Liver (tissue), 8 donors: ENCODE measurements at regions not wholly inside any gene's neighbourhood (a gene's known extent, or its start where the extent isn't known, plus 50 kb on each side); places are given as distances from the start of the nearest gene placed in this dataset.
"Not testable (repeated sequence)": the region's sequence is repeated elsewhere in the genome, so short reads cannot be mapped to it uniquely, and the experiment has no call there.

Experiments used
- DNase-seq: peaks from one replicate; pipeline ENCODE4 v3.0.0-alpha.2; 2017; ENCODE audit warnings: low spot score
- H3K27ac ChIP-seq, 2 donors: one replicate each; pipeline ENCODE4 v1.7.0; 2013; ENCODE audit warnings: inconsistent platforms in 2 of 2, low read length in 2 of 2, control low read depth in 1 of 2, low read depth in 1 of 2, mild to moderate bottlenecking in 1 of 2
- H3K27me3 ChIP-seq, 4 donors: one replicate each; pipeline versions ENCODE4 v1.6.1 to v1.7.0; 2013; ENCODE audit warnings: low read length in 3 of 4, inconsistent platforms in 1 of 4, mild to moderate bottlenecking in 1 of 4, moderate library complexity in 1 of 4; ENCODE audit not compliant: control insufficient read depth in 4 of 4, insufficient read depth in 4 of 4
- H3K36me3 ChIP-seq, 4 donors: one replicate each; pipeline versions ENCODE4 v1.6.1 to v1.7.0; 2013; ENCODE audit warnings: low read length in 3 of 4, mild to moderate bottlenecking in 3 of 4, low read depth in 1 of 4, moderate library complexity in 1 of 4; ENCODE audit not compliant: control insufficient read depth in 4 of 4, insufficient read depth in 3 of 4
- H3K4me1 ChIP-seq, 4 donors: one replicate each; pipeline versions ENCODE4 v1.6.1 to v1.7.0; 2013; ENCODE audit warnings: low read length in 3 of 4, mild to moderate bottlenecking in 3 of 4, moderate library complexity in 1 of 4; ENCODE audit not compliant: control insufficient read depth in 4 of 4, insufficient read depth in 4 of 4
- H3K4me3 ChIP-seq, 3 donors: one replicate each; pipeline versions ENCODE4 v1.6.1 to v1.7.0; 2013; ENCODE audit warnings: low read length in 3 of 3, control low read depth in 1 of 3, low read depth in 1 of 3, mild to moderate bottlenecking in 1 of 3
- H3K9ac ChIP-seq, 2 donors: one replicate each; pipeline ENCODE4 v1.7.0; 2013; ENCODE audit warnings: low read length in 2 of 2, mild to moderate bottlenecking in 2 of 2, moderate library complexity in 2 of 2, control low read depth in 1 of 2, low read depth in 1 of 2
- H3K9me3 ChIP-seq, 4 donors: one replicate each; pipeline versions ENCODE4 v1.6.1 to v1.7.0; 2013; ENCODE audit warnings: low read length in 3 of 4; ENCODE audit not compliant: control insufficient read depth in 4 of 4
- EGR1 ChIP-seq, 2 donors: IDR thresholded peaks; 2 replicates each; pipeline ENCODE4 v1.6.1; 2016 to 2018; ENCODE audit warnings: antibody characterized with exemption in 2 of 2, low read depth in 2 of 2
- FOXA1 ChIP-seq: IDR thresholded peaks from 2 replicates; pipeline ENCODE4 v1.6.1; 2016; ENCODE audit warnings: antibody characterized with exemption
- FOXA2 ChIP-seq: IDR thresholded peaks from 2 replicates; pipeline ENCODE4 v1.6.1; 2016; ENCODE audit warnings: antibody characterized with exemption
- GABPA ChIP-seq, 2 donors: IDR thresholded peaks in 1 of 2; conservative IDR thresholded peaks in 1 of 2; 2 replicates each; pipeline ENCODE4 v1.6.1; 2016; ENCODE audit warnings: antibody characterized with exemption in 2 of 2, mild to moderate bottlenecking in 1 of 2, moderate library complexity in 1 of 2
- HNF4A ChIP-seq, 2 donors: conservative IDR thresholded peaks; 2 replicates each; pipeline ENCODE4 v1.6.1; 2016; ENCODE audit warnings: antibody characterized with exemption in 2 of 2, mild to moderate bottlenecking in 2 of 2
- HNF4G ChIP-seq: IDR thresholded peaks from 2 replicates; pipeline ENCODE4 v1.6.1; 2016; ENCODE audit warnings: antibody characterized with exemption
- JUND ChIP-seq, 2 donors: IDR thresholded peaks; 2 replicates each; pipeline ENCODE4 v1.6.1; 2016; ENCODE audit warnings: antibody characterized with exemption in 2 of 2
- MAX ChIP-seq: IDR thresholded peaks from 2 replicates; pipeline ENCODE4 v1.6.1; 2016; ENCODE audit warnings: antibody characterized with exemption
- NR2F2 ChIP-seq: IDR thresholded peaks from 2 replicates; pipeline ENCODE4 v1.6.1; 2016; ENCODE audit warnings: antibody characterized with exemption
- RAD21 ChIP-seq, 2 donors: IDR thresholded peaks; 2 replicates each; pipeline ENCODE4 v1.6.1; 2016; ENCODE audit warnings: antibody characterized with exemption in 2 of 2, mild to moderate bottlenecking in 2 of 2
- RXRA ChIP-seq, 2 donors: IDR thresholded peaks; 2 replicates each; pipeline ENCODE4 v1.6.1; 2017 to 2018; ENCODE audit warnings: antibody characterized with exemption in 2 of 2, mild to moderate bottlenecking in 1 of 2
- SP1 ChIP-seq: IDR thresholded peaks from 2 replicates; pipeline ENCODE4 v1.6.1; 2018; ENCODE audit warnings: antibody characterized with exemption, mild to moderate bottlenecking
- TAF1 ChIP-seq: conservative IDR thresholded peaks from 2 replicates; pipeline ENCODE4 v1.6.1; 2016; ENCODE audit warnings: antibody characterized with exemption, mild to moderate bottlenecking
- YY1 ChIP-seq: IDR thresholded peaks from 2 replicates; pipeline ENCODE4 v1.6.1; 2016; ENCODE audit warnings: antibody characterized with exemption, mild to moderate bottlenecking
- WGBS: extraction: QIAGEN DNeasy Blood & Tissue Kit; methylation state at CpG from one replicate; pipeline ENCODE4 v1.1.7; 2013; 5-methylcytosine and 5-hydroxymethylcytosine counted together
- TF ChIP-seq, protein P1 (sequence below): IDR thresholded peaks from 2 replicates; pipeline ENCODE4 v1.6.1; 2016; ENCODE audit warnings: antibody characterized with exemption
- TF ChIP-seq, protein P2 (sequence below): IDR thresholded peaks from 2 replicates; pipeline ENCODE4 v1.6.1; 2016; ENCODE audit warnings: antibody characterized with exemption
- TF ChIP-seq, protein P3 (sequence below): fragments of 150-350 bp; IDR thresholded peaks from 2 replicates; pipeline ENCODE4 v1.5.1; 2017; ENCODE audit warnings: improper control_type of control experiment, low read depth, low read length; ENCODE audit not compliant: missing input control
- donor health status: healthy.
- donor health status: healthy.
- donor health status: healthy.
- donor health status: healthy.
- donor health status: healthy.

DNA sequence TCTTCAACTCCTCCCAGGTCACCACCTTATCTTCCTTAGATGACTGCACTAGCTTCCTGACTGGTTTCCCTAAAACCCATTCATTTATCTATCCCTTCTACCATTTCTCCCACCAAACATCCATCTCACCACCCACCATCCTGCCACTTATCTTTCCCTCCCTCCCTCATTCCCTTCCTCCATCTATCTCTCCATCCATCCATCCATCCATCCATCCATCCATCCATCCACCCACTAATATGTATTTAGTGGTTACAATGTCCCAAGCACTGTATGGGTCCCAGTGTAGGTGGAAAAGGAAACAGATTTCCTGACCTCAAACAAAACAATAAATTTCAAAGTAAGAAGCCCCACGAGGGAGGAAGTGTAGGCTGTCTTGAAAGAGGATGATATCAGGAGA, 59.3 kb upstream of the APCDD1L start (continued):
- TF ChIP-seq RAD21 (IDR thresholded peaks at IDR 0.05), result no peak
- TF ChIP-seq MAX, result no peak
- TF ChIP-seq HNF4A (conservative IDR thresholded peaks at IDR 0.05), result no peak
- no peak for TF ChIP-seq SP1
- TF ChIP-seq FOXA1, result no peak

- Histone ChIP-seq H3K27me3 (no peaks in the 10 kb centered on the region), H3K9ac (no peak overlapping the region), H3K4me1 (no peaks in the 10 kb centered on the region), H3K36me3 (no peaks in the 10 kb centered on the region), H3K4me3 (no peak overlapping the region), H3K27ac (no peak overlapping the region), H3K9me3 (no peaks in the 10 kb centered on the region)
- DNase-seq, result no peak
- TF ChIP-seq JUND (IDR thresholded peaks at IDR 0.05) (no peak), MAX (no peak), FOXA2 (no peak), HNF4A (conservative IDR thresholded peaks at IDR 0.05) (no peak), YY1 (no peak), RXRA (IDR thresholded peaks at IDR 0.05) (no peak), HNF4G (no peak), NR2F2 (no peak), EGR1 (IDR thresholded peaks at IDR 0.05; ENCODE audit: low read depth in 2 of 2) (no peak), TAF1 (no peak), GABPA (IDR thresholded peaks at IDR 0.05 in 1 of 2, conservative IDR thresholded peaks at IDR 0.05 in 1 of 2) (no peak), RAD21 (IDR thresholded peaks at IDR 0.05) (no peak), FOXA1 (no peak)
- TF ChIP-seq, protein P1, sequence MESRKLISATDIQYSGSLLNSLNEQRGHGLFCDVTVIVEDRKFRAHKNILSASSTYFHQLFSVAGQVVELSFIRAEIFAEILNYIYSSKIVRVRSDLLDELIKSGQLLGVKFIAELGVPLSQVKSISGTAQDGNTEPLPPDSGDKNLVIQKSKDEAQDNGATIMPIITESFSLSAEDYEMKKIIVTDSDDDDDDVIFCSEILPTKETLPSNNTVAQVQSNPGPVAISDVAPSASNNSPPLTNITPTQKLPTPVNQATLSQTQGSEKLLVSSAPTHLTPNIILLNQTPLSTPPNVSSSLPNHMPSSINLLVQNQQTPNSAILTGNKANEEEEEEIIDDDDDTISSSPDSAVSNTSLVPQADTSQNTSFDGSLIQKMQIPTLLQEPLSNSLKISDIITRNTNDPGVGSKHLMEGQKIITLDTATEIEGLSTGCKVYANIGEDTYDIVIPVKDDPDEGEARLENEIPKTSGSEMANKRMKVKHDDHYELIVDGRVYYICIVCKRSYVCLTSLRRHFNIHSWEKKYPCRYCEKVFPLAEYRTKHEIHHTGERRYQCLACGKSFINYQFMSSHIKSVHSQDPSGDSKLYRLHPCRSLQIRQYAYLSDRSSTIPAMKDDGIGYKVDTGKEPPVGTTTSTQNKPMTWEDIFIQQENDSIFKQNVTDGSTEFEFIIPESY, result no peak
- TF ChIP-seq, protein P2, sequence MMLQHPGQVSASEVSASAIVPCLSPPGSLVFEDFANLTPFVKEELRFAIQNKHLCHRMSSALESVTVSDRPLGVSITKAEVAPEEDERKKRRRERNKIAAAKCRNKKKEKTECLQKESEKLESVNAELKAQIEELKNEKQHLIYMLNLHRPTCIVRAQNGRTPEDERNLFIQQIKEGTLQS, result no peak
- TF ChIP-seq, protein P3, sequence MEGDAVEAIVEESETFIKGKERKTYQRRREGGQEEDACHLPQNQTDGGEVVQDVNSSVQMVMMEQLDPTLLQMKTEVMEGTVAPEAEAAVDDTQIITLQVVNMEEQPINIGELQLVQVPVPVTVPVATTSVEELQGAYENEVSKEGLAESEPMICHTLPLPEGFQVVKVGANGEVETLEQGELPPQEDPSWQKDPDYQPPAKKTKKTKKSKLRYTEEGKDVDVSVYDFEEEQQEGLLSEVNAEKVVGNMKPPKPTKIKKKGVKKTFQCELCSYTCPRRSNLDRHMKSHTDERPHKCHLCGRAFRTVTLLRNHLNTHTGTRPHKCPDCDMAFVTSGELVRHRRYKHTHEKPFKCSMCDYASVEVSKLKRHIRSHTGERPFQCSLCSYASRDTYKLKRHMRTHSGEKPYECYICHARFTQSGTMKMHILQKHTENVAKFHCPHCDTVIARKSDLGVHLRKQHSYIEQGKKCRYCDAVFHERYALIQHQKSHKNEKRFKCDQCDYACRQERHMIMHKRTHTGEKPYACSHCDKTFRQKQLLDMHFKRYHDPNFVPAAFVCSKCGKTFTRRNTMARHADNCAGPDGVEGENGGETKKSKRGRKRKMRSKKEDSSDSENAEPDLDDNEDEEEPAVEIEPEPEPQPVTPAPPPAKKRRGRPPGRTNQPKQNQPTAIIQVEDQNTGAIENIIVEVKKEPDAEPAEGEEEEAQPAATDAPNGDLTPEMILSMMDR, result no peak
- 88% methylated on average over 4 of the region's 4 CpGs for WGBS
Measured at GRCh38 chr20:58573986-58574385, 58.8 kb upstream of the APCDD1L start.

DNA sequence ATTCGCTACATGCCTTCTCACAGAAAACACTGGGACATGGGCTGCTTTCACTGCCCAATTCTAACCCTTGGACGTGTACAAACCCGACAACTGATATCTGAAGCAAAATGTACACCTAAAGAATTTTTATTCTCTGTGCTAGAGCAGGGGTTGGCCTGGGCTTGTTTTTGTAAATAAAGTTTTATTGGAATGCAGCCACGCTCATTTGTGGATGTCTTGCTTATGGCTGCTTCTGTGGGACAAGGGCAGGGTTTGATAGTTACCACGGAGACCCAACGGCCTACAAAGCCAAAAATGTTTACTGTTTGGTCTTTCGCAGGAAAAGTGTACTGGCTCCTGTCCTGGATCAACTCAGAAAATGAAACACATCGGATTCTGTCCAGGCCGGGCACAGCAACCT, 58.1 kb upstream of the APCDD1L start:
- no peaks in the 10 kb centered on the region for H3K27me3 ChIP-seq
- H3K9ac ChIP-seq, result no peak overlapping the region
- H3K27ac ChIP-seq, result no peak overlapping the region
- TF ChIP-seq RXRA (IDR thresholded peaks at IDR 0.05) (no peak), HNF4A (conservative IDR thresholded peaks at IDR 0.05) (no peak), JUND (IDR thresholded peaks at IDR 0.05) (no peak), NR2F2 (no peak)
- 74% methylated on average over 9 of the region's 9 CpGs for WGBS
- H3K36me3 ChIP-seq, result no peaks in the 10 kb centered on the region
- no peak overlapping the region for H3K4me3 ChIP-seq
- no peaks in the 10 kb centered on the region for H3K9me3 ChIP-seq
- DNase-seq, result no peak
- H3K4me1 ChIP-seq, result no peaks in the 10 kb centered on the region

DNA sequence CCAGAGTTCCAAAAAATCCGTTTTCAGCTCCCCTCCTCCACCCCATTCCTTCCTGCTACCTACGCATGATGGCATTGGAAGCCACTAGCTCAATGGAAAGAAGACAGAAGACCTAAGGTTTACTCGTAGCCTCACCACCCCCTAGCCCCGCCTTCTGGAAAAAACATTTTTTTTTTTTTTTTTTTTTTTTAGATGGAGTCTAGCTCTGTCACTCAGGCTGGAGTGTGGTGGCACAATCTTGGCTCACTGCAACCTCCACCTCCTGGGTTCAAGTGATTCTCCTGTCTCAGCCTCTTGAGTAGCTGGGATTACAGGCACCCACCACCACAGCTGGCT, 57.2 kb upstream of the APCDD1L start:
- H3K27ac ChIP-seq, H3K27me3 ChIP-seq, DNase-seq: not testable (repeated sequence)

More for the DNA sequence above, 57.2 kb upstream of the APCDD1L start:
- H3K36me3 ChIP-seq, H3K9ac ChIP-seq, H3K4me3 ChIP-seq, H3K9me3 ChIP-seq, H3K4me1 ChIP-seq: not testable (repeated sequence)
- 83% methylated on average over 4 of the region's 4 CpGs for WGBS
